GM21526 (cell line): ENCODE measurements at regions not wholly inside any gene's neighbourhood (a gene's known extent, or its start where the extent isn't known, plus 50 kb on each side); places are given as distances from the start of the nearest gene placed in this dataset.
A peak's percentile ranks its signal among the peaks of the same experiment; 100 is the strongest.

Experiments
- ATAC-seq: cut with Tn5 transposase; IDR thresholded peaks from one replicate; pipeline ENCODE4 v1.9.1; 2021; ENCODE audit warnings: moderate library complexity; ENCODE audit not compliant: unreplicated experiment, low FRiP score

GRCh38 chr6:26254724-26255123 lies 110.3 kb upstream of the BTN3A2 start:
- ATAC-seq = no peak

- ATAC-seq = no peak
Measured at GRCh38 chr6:26257272-26257671, 107.7 kb upstream of the BTN3A2 start.

- no peak for ATAC-seq
Measured at GRCh38 chr6:26258212-26258977, 106.6 kb upstream of the BTN3A2 start.

- ATAC-seq = no peak
Measured at GRCh38 chr6:26260110-26260637, 104.8 kb upstream of the BTN3A2 start.

GRCh38 chr6:26260725-26261490 lies 104.1 kb upstream of the BTN3A2 start:
- ATAC-seq = no peak

GRCh38 chr6:26264547-26264946 lies 100.5 kb upstream of the BTN3A2 start:
- ATAC-seq = no peak

- ATAC-seq = no peak
Measured at GRCh38 chr6:26267083-26267589, 97.9 kb upstream of the BTN3A2 start.

GRCh38 chr6:26268659-26269402 lies 96.2 kb upstream of the BTN3A2 start:
- no peak for ATAC-seq

GRCh38 chr6:26269531-26270485 lies 95.2 kb upstream of the BTN3A2 start:
- no peak for ATAC-seq

GRCh38 chr6:26270486-26270861 lies 94.5 kb upstream of the BTN3A2 start:
- ATAC-seq = no peak

GRCh38 chr6:26270903-26271667 lies 93.9 kb upstream of the BTN3A2 start:
- peak; percentile 31 for ATAC-seq

- no peak for ATAC-seq
Measured at GRCh38 chr6:26271668-26272024, 93.4 kb upstream of the BTN3A2 start.

GRCh38 chr6:26272171-26272637 lies 92.8 kb upstream of the BTN3A2 start:
- peak; percentile 21 for ATAC-seq

- no peak for ATAC-seq
Measured at GRCh38 chr6:26273673-26274588, 91.1 kb upstream of the BTN3A2 start.

- no peak for ATAC-seq
Measured at GRCh38 chr6:26275663-26276062, 89.3 kb upstream of the BTN3A2 start.

GRCh38 chr6:26276841-26277648 lies 88.0 kb upstream of the BTN3A2 start:
- ATAC-seq = no peak

- ATAC-seq = no peak
Measured at GRCh38 chr6:26278536-26278935, 86.5 kb upstream of the BTN3A2 start.
